Ovary (tissue), 3 donors: ENCODE measurements at regions not wholly inside any gene's neighbourhood (a gene's known extent, or its start where the extent isn't known, plus 50 kb on each side); places are given as distances from the start of the nearest gene placed in this dataset.

Experiments
- CTCF ChIP-seq, 3 donors: fragments of 450-650 bp in 2 of 3; fragments of 200-600 bp in 1 of 3; IDR thresholded peaks; one replicate each; pipeline versions ENCODE4 v1.5.1 to v1.8.0; 2016 to 2022; ENCODE audit warnings: antibody characterized with exemption in 3 of 3, mild to moderate bottlenecking in 1 of 3
- EP300 ChIP-seq: sonication (generic); formaldehyde crosslinking; IDR thresholded peaks from one replicate; pipeline ENCODE4 v1.6.1; 2017; ENCODE audit warnings: antibody characterized with exemption
- POLR2A ChIP-seq: fragments of 450-650 bp; IDR thresholded peaks from one replicate; pipeline ENCODE4 v1.6.1; 2017; ENCODE audit warnings: antibody characterized with exemption, mild to moderate bottlenecking, moderate library complexity
- donor health status: DM: no; HTN: no; CAD: no.

- TF ChIP-seq CTCF (IDR thresholded peaks at IDR 0.05) = no peak
- TF ChIP-seq POLR2A = no peak
- no peak for TF ChIP-seq EP300
These were observed 455.6 kb upstream of the GRAMD2B start for GRCh38 chr5:125967576-125967975.
